22Rv1 (cell line): ENCODE measurements at regions not wholly inside any gene's neighbourhood (a gene's known extent, or its start where the extent isn't known, plus 50 kb on each side); places are given as distances from the start of the nearest gene placed in this dataset.

Experiments
- ZFX ChIP-seq: fragments of 450-650 bp; IDR thresholded peaks from 2 replicates; pipeline ENCODE4 v1.6.1; 2017; ENCODE audit warnings: antibody characterized with exemption, borderline replicate concordance
- TF ChIP-seq, protein P1 (sequence below): fragments of 450-650 bp; IDR thresholded peaks from 2 replicates; pipeline ENCODE4 v1.5.1; 2017; ENCODE audit warnings: mild to moderate bottlenecking

GRCh38 chr9:107127608-107128007 is 155.5 kb upstream of the RAD23B start:
- TF ChIP-seq, protein P1, sequence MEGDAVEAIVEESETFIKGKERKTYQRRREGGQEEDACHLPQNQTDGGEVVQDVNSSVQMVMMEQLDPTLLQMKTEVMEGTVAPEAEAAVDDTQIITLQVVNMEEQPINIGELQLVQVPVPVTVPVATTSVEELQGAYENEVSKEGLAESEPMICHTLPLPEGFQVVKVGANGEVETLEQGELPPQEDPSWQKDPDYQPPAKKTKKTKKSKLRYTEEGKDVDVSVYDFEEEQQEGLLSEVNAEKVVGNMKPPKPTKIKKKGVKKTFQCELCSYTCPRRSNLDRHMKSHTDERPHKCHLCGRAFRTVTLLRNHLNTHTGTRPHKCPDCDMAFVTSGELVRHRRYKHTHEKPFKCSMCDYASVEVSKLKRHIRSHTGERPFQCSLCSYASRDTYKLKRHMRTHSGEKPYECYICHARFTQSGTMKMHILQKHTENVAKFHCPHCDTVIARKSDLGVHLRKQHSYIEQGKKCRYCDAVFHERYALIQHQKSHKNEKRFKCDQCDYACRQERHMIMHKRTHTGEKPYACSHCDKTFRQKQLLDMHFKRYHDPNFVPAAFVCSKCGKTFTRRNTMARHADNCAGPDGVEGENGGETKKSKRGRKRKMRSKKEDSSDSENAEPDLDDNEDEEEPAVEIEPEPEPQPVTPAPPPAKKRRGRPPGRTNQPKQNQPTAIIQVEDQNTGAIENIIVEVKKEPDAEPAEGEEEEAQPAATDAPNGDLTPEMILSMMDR, result no peak
- TF ChIP-seq ZFX, result no peak
